Liver (tissue), 8 donors: ENCODE measurements at regions not wholly inside any gene's neighbourhood (a gene's known extent, or its start where the extent isn't known, plus 50 kb on each side); places are given as distances from the start of the nearest gene placed in this dataset.

Source experiments
- DNase-seq: peaks from one replicate; pipeline ENCODE4 v3.0.0-alpha.2; 2017; ENCODE audit warnings: low spot score
- H3K27ac ChIP-seq, 2 donors: one replicate each; pipeline ENCODE4 v1.7.0; 2013; ENCODE audit warnings: inconsistent platforms in 2 of 2, low read length in 2 of 2, control low read depth in 1 of 2, low read depth in 1 of 2, mild to moderate bottlenecking in 1 of 2
- H3K27me3 ChIP-seq, 4 donors: one replicate each; pipeline versions ENCODE4 v1.6.1 to v1.7.0; 2013; ENCODE audit warnings: low read length in 3 of 4, inconsistent platforms in 1 of 4, mild to moderate bottlenecking in 1 of 4, moderate library complexity in 1 of 4; ENCODE audit not compliant: control insufficient read depth in 4 of 4, insufficient read depth in 4 of 4
- H3K36me3 ChIP-seq, 4 donors: one replicate each; pipeline versions ENCODE4 v1.6.1 to v1.7.0; 2013; ENCODE audit warnings: low read length in 3 of 4, mild to moderate bottlenecking in 3 of 4, low read depth in 1 of 4, moderate library complexity in 1 of 4; ENCODE audit not compliant: control insufficient read depth in 4 of 4, insufficient read depth in 3 of 4
- H3K4me1 ChIP-seq, 4 donors: one replicate each; pipeline versions ENCODE4 v1.6.1 to v1.7.0; 2013; ENCODE audit warnings: low read length in 3 of 4, mild to moderate bottlenecking in 3 of 4, moderate library complexity in 1 of 4; ENCODE audit not compliant: control insufficient read depth in 4 of 4, insufficient read depth in 4 of 4
- H3K4me3 ChIP-seq, 3 donors: one replicate each; pipeline versions ENCODE4 v1.6.1 to v1.7.0; 2013; ENCODE audit warnings: low read length in 3 of 3, control low read depth in 1 of 3, low read depth in 1 of 3, mild to moderate bottlenecking in 1 of 3
- H3K9ac ChIP-seq, 2 donors: one replicate each; pipeline ENCODE4 v1.7.0; 2013; ENCODE audit warnings: low read length in 2 of 2, mild to moderate bottlenecking in 2 of 2, moderate library complexity in 2 of 2, control low read depth in 1 of 2, low read depth in 1 of 2
- H3K9me3 ChIP-seq, 4 donors: one replicate each; pipeline versions ENCODE4 v1.6.1 to v1.7.0; 2013; ENCODE audit warnings: low read length in 3 of 4; ENCODE audit not compliant: control insufficient read depth in 4 of 4
- EGR1 ChIP-seq, 2 donors: IDR thresholded peaks; 2 replicates each; pipeline ENCODE4 v1.6.1; 2016 to 2018; ENCODE audit warnings: antibody characterized with exemption in 2 of 2, low read depth in 2 of 2
- FOXA1 ChIP-seq: IDR thresholded peaks from 2 replicates; pipeline ENCODE4 v1.6.1; 2016; ENCODE audit warnings: antibody characterized with exemption
- FOXA2 ChIP-seq: IDR thresholded peaks from 2 replicates; pipeline ENCODE4 v1.6.1; 2016; ENCODE audit warnings: antibody characterized with exemption
- GABPA ChIP-seq, 2 donors: IDR thresholded peaks in 1 of 2; conservative IDR thresholded peaks in 1 of 2; 2 replicates each; pipeline ENCODE4 v1.6.1; 2016; ENCODE audit warnings: antibody characterized with exemption in 2 of 2, mild to moderate bottlenecking in 1 of 2, moderate library complexity in 1 of 2
- HNF4A ChIP-seq, 2 donors: conservative IDR thresholded peaks; 2 replicates each; pipeline ENCODE4 v1.6.1; 2016; ENCODE audit warnings: antibody characterized with exemption in 2 of 2, mild to moderate bottlenecking in 2 of 2
- HNF4G ChIP-seq: IDR thresholded peaks from 2 replicates; pipeline ENCODE4 v1.6.1; 2016; ENCODE audit warnings: antibody characterized with exemption
- JUND ChIP-seq, 2 donors: IDR thresholded peaks; 2 replicates each; pipeline ENCODE4 v1.6.1; 2016; ENCODE audit warnings: antibody characterized with exemption in 2 of 2
- RAD21 ChIP-seq, 2 donors: IDR thresholded peaks; 2 replicates each; pipeline ENCODE4 v1.6.1; 2016; ENCODE audit warnings: antibody characterized with exemption in 2 of 2, mild to moderate bottlenecking in 2 of 2
- REST ChIP-seq: IDR thresholded peaks from 2 replicates; pipeline ENCODE4 v1.6.1; 2016; ENCODE audit warnings: antibody characterized with exemption, mild to moderate bottlenecking
- RXRA ChIP-seq, 2 donors: IDR thresholded peaks; 2 replicates each; pipeline ENCODE4 v1.6.1; 2017 to 2018; ENCODE audit warnings: antibody characterized with exemption in 2 of 2, mild to moderate bottlenecking in 1 of 2
- SP1 ChIP-seq: IDR thresholded peaks from 2 replicates; pipeline ENCODE4 v1.6.1; 2018; ENCODE audit warnings: antibody characterized with exemption, mild to moderate bottlenecking
- TAF1 ChIP-seq: conservative IDR thresholded peaks from 2 replicates; pipeline ENCODE4 v1.6.1; 2016; ENCODE audit warnings: antibody characterized with exemption, mild to moderate bottlenecking
- YY1 ChIP-seq: IDR thresholded peaks from 2 replicates; pipeline ENCODE4 v1.6.1; 2016; ENCODE audit warnings: antibody characterized with exemption, mild to moderate bottlenecking
- WGBS: extraction: QIAGEN DNeasy Blood & Tissue Kit; methylation state at CpG from one replicate; pipeline ENCODE4 v1.1.7; 2013; 5-methylcytosine and 5-hydroxymethylcytosine counted together
- TF ChIP-seq, protein P1 (sequence below): fragments of 150-350 bp; IDR thresholded peaks from 2 replicates; pipeline ENCODE4 v1.5.1; 2017; ENCODE audit warnings: improper control_type of control experiment, low read depth, low read length; ENCODE audit not compliant: missing input control
- TF ChIP-seq, protein P2 (sequence below): IDR thresholded peaks from 2 replicates; pipeline ENCODE4 v1.6.1; 2016; ENCODE audit warnings: antibody characterized with exemption
- TF ChIP-seq, protein P3 (sequence below): IDR thresholded peaks from 2 replicates; pipeline ENCODE4 v1.6.1; 2016; ENCODE audit warnings: antibody characterized with exemption
- TF ChIP-seq, protein P4 (sequence below): IDR thresholded peaks from 2 replicates; pipeline ENCODE4 v1.6.1; 2016; ENCODE audit warnings: antibody characterized with exemption
- donor health status: healthy.
- donor health status: healthy.
- donor health status: healthy.
- donor health status: healthy.
- donor health status: healthy.

- TF ChIP-seq YY1 (no peak), FOXA2 (no peak), EGR1 (IDR thresholded peaks at IDR 0.05; ENCODE audit: low read depth in 2 of 2) (no peak), RAD21 (IDR thresholded peaks at IDR 0.05) (no peak), SP1 (no peak), HNF4A (conservative IDR thresholded peaks at IDR 0.05) (no peak)
- TF ChIP-seq, protein P1, sequence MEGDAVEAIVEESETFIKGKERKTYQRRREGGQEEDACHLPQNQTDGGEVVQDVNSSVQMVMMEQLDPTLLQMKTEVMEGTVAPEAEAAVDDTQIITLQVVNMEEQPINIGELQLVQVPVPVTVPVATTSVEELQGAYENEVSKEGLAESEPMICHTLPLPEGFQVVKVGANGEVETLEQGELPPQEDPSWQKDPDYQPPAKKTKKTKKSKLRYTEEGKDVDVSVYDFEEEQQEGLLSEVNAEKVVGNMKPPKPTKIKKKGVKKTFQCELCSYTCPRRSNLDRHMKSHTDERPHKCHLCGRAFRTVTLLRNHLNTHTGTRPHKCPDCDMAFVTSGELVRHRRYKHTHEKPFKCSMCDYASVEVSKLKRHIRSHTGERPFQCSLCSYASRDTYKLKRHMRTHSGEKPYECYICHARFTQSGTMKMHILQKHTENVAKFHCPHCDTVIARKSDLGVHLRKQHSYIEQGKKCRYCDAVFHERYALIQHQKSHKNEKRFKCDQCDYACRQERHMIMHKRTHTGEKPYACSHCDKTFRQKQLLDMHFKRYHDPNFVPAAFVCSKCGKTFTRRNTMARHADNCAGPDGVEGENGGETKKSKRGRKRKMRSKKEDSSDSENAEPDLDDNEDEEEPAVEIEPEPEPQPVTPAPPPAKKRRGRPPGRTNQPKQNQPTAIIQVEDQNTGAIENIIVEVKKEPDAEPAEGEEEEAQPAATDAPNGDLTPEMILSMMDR: no peak
- TF ChIP-seq, protein P2, sequence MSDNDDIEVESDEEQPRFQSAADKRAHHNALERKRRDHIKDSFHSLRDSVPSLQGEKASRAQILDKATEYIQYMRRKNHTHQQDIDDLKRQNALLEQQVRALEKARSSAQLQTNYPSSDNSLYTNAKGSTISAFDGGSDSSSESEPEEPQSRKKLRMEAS: no peak
- Histone ChIP-seq H3K27ac (no peak overlapping the region), H3K36me3 (no peaks in the 10 kb centered on the region), H3K9me3 (no peaks in the 10 kb centered on the region), H3K4me1 (no peaks in the 10 kb centered on the region), H3K27me3 (no peaks in the 10 kb centered on the region), H3K9ac (no peak overlapping the region), H3K4me3 (no peak overlapping the region)
- WGBS: 80% methylated on average over 6 of the region's 6 CpGs
- DNase-seq: no peak
These were observed 298.9 kb upstream of the TRIB2 start for GRCh38 chr2:12417786-12418185.

- Histone ChIP-seq H3K9ac (no peak overlapping the region), H3K27ac (no peak overlapping the region), H3K4me3 (no peak overlapping the region), H3K27me3 (no peaks in the 10 kb centered on the region), H3K36me3 (no peaks in the 10 kb centered on the region), H3K9me3 (no peaks in the 10 kb centered on the region), H3K4me1 (no peaks in the 10 kb centered on the region)
- WGBS: 96% methylated on average over 3 of the region's 3 CpGs
- TF ChIP-seq, protein P3, sequence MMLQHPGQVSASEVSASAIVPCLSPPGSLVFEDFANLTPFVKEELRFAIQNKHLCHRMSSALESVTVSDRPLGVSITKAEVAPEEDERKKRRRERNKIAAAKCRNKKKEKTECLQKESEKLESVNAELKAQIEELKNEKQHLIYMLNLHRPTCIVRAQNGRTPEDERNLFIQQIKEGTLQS: no peak
- TF ChIP-seq FOXA2 (no peak), HNF4G (no peak), EGR1 (IDR thresholded peaks at IDR 0.05; ENCODE audit: low read depth in 2 of 2) (no peak), GABPA (IDR thresholded peaks at IDR 0.05 in 1 of 2, conservative IDR thresholded peaks at IDR 0.05 in 1 of 2) (no peak), SP1 (no peak), FOXA1 (no peak), TAF1 (no peak), HNF4A (conservative IDR thresholded peaks at IDR 0.05) (no peak), RXRA (IDR thresholded peaks at IDR 0.05) (no peak), JUND (IDR thresholded peaks at IDR 0.05) (no peak), REST (no peak), YY1 (no peak)
- TF ChIP-seq, protein P1: no peak
- TF ChIP-seq, protein P4, sequence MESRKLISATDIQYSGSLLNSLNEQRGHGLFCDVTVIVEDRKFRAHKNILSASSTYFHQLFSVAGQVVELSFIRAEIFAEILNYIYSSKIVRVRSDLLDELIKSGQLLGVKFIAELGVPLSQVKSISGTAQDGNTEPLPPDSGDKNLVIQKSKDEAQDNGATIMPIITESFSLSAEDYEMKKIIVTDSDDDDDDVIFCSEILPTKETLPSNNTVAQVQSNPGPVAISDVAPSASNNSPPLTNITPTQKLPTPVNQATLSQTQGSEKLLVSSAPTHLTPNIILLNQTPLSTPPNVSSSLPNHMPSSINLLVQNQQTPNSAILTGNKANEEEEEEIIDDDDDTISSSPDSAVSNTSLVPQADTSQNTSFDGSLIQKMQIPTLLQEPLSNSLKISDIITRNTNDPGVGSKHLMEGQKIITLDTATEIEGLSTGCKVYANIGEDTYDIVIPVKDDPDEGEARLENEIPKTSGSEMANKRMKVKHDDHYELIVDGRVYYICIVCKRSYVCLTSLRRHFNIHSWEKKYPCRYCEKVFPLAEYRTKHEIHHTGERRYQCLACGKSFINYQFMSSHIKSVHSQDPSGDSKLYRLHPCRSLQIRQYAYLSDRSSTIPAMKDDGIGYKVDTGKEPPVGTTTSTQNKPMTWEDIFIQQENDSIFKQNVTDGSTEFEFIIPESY: no peak
- TF ChIP-seq, protein P2: no peak
- no peak for DNase-seq
These were observed 296.9 kb upstream of the TRIB2 start for GRCh38 chr2:12419803-12420202.
